DMS114 treated with DMSO at 0.1 percent for 48 hours (cell line): ENCODE measurements at regions not wholly inside any gene's neighbourhood (a gene's known extent, or its start where the extent isn't known, plus 50 kb on each side); places are given as distances from the start of the nearest gene placed in this dataset.

Source experiments
- DNase-seq: peaks from one replicate; lab custom pipeline; 2025; ENCODE audit not compliant: unreplicated experiment; lab: John Stamatoyannopoulos, UW

GRCh38 chr4:57442241-57442640, 332.1 kb upstream of the IGFBP7 start:
- no peak for DNase-seq

GRCh38 chr4:57437649-57438048, 327.5 kb upstream of the IGFBP7 start:
- DNase-seq, result no peak

DNA sequence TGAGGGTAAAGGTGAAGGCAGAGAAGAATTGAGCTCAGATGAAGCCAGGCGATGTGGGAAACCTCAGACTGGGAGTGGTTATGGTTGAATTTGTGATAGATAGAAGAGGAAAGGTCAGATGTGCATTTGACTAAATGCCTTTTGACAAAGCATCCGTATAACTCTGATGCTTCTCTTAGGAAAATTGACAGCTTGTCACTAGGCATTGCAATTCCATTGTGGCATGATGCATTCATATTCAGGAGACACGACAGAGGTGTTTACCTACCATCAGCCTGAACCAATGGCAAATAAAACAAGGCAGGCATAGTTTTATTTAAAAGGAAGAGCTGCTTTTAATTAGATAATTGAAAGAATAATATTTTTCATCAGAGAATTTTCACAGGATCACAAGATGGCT, 325.1 kb upstream of the IGFBP7 start:
- DNase-seq, result no peak

GRCh38 chr4:57430726-57431125, 320.5 kb upstream of the IGFBP7 start:
- no peak for DNase-seq

DNA sequence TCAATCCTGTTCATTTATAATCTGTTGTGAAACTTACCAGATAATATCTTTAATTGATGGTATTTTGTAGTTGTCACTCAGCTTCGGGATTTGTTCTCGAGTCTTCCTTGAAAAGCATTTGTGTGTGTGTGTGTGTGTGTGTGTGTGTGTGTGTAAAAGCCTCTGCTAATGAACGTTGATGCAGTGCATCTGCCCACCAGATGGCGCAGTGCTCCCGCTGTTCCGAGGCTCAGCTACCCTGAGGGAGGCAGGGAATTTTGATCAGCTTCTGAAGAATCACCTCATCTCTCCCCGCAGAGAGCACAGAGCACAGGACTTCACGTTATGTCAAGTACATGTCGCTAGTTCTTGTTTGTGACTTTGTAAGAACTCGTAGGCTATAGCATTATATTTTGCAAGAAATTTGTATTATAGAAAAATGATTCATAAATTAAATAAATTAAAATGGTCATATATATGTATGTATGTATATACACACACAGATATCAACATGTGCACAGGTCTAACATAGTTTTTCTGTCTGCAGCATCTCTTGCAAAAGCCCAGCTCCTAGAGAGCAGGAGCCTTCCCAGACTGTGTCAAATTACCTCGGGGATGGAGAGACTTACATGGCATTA, 316.7 kb upstream of the IGFBP7 start:
- peak; percentile 19 for DNase-seq

DNA sequence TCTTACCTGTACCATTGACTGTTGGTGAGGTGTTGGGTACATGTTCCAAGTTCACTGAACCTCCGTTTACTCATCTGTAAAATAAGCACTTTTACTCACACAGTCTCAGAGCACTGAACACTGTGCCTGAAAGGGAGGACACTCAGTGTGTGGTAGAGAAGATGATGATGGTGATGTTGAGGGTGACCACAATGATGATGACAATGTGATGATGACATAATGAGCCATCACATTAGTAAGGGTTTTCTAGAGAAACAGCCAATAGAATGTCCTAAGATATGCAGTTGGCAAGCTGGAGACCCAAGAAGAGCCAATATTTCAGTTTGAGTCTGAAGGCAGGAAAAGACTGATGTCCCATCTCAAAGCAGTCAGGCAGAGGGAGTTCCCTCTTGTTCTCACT, 315.4 kb upstream of the IGFBP7 start:
- DNase-seq, result no peak

- no peak for DNase-seq
Measured at GRCh38 chr4:57424232-57424897, 314.2 kb upstream of the IGFBP7 start.

GRCh38 chr4:57418133-57418532, 307.9 kb upstream of the IGFBP7 start:
- DNase-seq, result no peak

- DNase-seq, result no peak
Measured at GRCh38 chr4:57412259-57413054, 302.3 kb upstream of the IGFBP7 start.

GRCh38 chr4:57410331-57411052, 300.3 kb upstream of the IGFBP7 start:
- DNase-seq, result no peak

DNA sequence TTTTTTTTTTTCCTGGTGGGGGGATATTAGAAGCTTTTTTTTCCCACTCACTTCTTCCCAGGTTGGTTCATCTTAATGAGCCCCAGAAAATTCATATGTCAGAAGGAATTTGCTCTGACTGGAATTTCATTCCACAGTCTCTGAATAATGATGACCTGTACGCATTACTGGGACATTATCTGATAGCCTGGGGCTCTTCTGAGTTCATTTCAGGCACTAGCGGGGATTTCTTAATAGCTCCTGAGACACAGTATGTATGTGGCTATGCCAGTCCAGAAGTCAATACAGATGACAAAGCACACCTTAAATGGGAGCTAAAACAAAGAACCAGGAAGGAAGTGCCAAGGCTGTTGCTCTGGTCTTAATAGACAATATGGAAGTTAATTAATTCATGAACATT, 295.2 kb upstream of the IGFBP7 start:
- DNase-seq, result no peak

DNA sequence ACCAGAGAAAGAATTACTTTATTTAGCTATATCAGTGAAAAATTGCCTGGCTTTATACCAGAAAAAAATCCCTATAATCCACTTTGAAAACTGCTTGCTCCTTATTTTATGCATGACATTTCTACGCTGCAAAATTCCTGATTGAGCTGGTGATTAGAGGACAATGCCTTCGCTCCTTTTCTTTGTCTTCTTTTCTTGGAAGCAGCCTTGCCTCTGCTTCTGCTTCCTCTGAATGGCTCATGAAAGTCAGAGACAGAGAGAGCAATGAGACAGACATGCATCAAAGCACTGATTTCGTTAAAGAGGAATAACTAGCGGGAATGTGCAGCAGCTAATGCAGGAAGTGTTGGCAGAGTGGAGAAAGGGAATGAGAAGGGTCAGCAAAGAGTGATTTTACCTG, 294.3 kb upstream of the IGFBP7 start:
- no peak for DNase-seq

- DNase-seq, result no peak
Measured at GRCh38 chr4:57403591-57403990, 293.4 kb upstream of the IGFBP7 start.

DNA sequence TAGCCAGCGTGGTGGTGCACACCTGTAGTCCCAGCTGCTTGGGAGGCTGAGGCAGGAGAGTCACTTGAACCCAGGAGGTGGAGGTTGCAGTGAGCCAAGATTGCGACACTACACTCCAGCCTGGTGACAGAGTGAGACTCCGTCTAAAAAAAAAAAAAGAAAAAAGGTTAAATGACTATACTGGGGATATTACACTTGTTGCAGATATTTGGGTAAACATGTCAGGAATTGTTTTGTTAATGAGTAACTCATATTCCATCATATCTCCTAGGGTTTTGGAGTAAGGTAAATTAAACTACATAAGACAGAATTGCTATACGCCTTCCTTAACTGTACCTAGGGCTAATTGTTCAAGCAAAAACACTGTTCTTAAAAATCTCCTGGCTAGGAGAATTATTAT, 291.4 kb upstream of the IGFBP7 start:
- no peak for DNase-seq

- DNase-seq, result no peak
Measured at GRCh38 chr4:57378766-57379165, 268.6 kb upstream of the IGFBP7 start.

DNA sequence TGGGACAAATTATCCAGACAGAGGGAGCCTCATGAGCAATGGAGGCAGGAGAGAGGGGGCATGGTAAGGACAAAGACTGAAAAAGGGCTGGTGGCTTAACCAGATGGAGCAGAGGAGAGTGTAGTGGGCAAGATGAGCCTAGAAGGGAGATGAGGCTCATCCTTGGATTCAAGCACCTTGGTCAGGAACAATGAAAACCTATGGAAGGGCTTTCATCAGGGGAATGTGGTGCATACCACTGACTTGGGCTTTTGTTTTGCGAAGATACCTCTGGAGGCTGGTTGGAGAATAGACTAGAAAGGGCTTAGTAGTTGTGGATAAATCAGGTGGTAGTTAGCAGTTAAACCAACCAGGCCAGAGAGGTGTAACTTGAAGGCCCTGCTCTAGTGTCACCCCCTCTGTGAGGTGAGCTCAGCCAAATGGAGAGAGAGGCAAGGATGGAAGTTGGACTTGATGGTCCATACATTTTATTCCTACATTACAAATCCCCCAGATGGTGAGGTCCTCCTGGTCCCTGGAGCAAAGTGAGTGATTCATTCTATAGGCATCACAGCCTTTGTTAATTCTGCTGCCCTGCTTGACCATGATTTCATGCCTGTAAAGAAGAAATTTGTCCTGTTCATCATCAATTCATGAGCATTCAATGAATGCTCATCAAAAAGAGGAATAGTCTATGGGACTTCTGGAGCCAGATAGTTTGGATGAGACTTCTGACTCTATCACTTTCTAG, 264.8 kb upstream of the IGFBP7 start:
- no peak for DNase-seq

DNA sequence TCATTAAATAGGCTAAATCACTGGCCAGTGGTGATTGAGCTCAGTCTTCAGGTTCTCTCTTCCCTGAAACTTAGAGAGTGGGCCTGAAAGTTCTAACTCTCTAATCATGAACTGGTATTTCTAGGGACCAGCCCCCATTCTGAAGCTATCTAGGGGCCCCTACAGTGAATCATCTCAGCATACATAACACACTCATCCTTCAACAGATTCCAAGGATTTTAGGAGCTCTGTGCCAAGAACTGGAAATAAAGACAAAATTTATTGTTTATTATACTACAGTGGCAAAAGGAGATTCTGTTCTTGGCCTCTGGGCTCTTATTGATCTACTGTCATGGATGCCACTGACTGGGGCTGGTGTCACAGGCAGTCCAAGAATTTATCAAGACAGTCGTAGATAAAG, 263.8 kb upstream of the IGFBP7 start:
- no peak for DNase-seq

GRCh38 chr4:57371671-57372070, 261.5 kb upstream of the IGFBP7 start:
- DNase-seq, result no peak

DNA sequence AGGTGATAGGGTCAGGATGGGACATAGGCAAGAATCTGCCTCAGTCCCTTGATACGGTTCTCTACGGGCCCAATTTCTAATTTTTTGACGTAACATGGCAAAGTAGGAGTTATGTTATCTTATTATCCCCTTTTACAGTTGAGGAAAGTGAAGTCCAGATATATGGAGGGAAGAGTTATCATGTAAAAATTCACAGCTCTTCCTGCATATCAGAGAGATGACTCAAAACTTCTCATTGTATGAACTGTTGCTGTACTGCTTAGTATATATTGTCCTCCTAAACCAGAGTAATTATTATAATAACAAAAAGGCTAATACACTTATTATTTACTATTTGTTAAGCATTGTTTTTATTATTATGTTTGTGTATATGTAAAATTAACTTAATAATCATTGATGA, 260.5 kb upstream of the IGFBP7 start:
- DNase-seq, result no peak

DNA sequence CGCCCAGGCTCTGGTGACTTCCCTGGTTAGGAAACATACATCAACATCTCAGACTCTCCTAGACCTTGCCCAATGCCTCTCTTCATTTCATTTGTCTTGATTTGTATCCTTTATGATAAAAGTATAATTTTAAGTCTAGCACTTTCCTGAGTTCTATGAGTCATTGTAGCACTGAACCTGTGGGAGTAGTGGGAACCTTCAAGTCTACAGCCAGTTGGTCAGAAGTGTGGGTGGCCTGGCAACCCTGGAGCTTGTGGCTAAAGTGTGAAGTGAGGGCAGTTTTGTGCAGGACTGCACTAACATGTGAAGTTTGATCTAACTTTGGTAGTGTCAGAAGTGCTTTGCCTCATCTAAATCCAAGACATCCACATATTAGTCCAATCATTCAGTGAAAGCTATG, 259.3 kb upstream of the IGFBP7 start:
- no peak for DNase-seq

DNA sequence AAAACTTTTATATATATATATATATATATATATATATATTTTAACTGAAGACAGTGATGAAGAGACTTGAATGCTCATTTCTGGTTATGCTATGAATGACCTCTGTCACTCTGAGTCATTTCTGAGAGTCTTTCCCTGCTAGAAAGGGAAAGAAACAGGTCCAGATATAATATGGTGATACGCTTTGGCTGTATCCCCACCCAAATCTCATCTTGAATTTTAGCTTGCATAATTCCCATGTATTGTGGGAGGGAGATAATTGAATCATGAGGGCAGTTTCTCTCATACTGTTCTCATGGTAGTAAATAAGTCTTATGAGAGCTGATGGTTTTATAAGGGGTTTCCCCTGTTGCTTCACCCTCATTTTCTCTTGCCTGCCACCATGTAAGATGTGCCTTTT, 254.1 kb upstream of the IGFBP7 start:
- no peak for DNase-seq
